HG02571 (cell line): ENCODE measurements at regions not wholly inside any gene's neighbourhood (a gene's known extent, or its start where the extent isn't known, plus 50 kb on each side); places are given as distances from the start of the nearest gene placed in this dataset.
A peak's percentile ranks its signal among the peaks of the same experiment; 100 is the strongest.
"Not testable (repeated sequence)": the region's sequence is repeated elsewhere in the genome, so short reads cannot be mapped to it uniquely, and the experiment has no call there.

Experiments used
- ATAC-seq: cut with Tn5 transposase; IDR thresholded peaks from one replicate; pipeline ENCODE4 v1.9.1; 2021; ENCODE audit warnings: mild to moderate bottlenecking, moderate library complexity; ENCODE audit not compliant: unreplicated experiment

- no peak for ATAC-seq
Measured at GRCh38 chr11:121358760-121359159, 66.2 kb downstream of the SC5D start.

GRCh38 chr11:121359591-121359990 lies 67.0 kb downstream of the SC5D start:
- no peak for ATAC-seq

DNA sequence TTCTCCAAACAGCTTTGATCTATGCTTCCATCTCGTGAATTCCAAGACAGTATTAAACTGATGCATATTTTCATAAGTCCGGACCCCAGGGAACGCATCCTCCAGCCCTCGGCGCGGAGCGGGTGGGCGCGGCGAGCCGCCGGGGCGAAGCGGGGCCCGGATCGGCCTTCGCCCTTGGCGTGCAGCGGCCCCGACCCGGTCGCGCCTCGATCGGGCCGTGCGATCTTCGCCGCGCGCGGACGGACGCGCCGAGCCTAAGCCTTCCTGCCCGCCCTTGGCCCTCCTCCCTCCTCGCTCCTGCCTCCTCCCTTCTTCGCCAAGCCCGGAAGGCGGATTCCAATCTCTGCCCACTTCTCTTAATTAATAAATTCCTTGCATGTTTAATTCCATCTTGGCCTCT lies 70.4 kb downstream of the SC5D start:
- not testable (repeated sequence) for ATAC-seq

GRCh38 chr11:121365304-121365703 lies 72.7 kb downstream of the SC5D start:
- no peak for ATAC-seq

- no peak for ATAC-seq
Measured at GRCh38 chr11:121366038-121366437, 73.5 kb downstream of the SC5D start.

GRCh38 chr11:121367001-121367843 lies 74.7 kb downstream of the SC5D start:
- ATAC-seq = peak; percentile 94

- ATAC-seq = no peak
Measured at GRCh38 chr11:121367844-121368225, 75.3 kb downstream of the SC5D start.

- no peak for ATAC-seq
Measured at GRCh38 chr11:121368364-121369240, 76.0 kb downstream of the SC5D start.

DNA sequence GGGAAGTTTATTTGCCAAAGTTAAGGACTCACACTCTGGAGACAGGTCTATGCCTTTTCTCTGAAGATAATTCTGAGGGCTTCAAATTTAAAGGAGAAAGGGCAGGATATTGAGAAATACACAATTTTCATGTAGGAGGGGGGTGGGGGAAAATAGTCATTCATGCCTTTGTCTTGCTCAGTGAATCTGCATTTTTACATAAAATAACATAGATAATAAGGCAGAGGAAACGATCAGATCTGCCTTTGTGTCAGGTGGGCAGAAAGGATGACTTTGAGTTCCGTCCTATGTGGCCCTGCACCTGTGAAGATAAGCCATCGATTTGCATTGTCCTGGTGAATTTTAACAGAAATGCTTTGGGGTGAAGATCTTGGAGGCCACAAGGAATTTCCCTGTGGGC lies 76.8 kb downstream of the SC5D start:
- no peak for ATAC-seq

DNA sequence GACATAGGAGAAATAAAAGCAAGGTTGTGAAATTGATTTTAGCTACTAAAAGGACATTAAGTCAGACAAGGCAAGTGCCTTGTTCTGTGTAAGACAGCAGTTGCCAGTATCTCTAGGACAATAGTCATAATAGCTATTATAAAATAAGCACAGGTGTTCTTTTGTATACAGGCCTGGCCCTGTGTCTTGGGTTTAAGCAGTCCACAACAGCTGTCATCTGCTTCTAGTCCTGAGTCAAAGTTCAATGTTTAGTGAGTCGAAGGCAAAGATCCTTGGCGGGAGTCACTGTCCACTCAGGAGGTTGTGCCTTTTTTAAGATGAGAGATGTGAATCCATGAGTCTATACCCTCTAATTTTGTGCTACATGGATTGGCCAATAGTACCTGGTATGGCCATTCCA lies 79.5 kb downstream of the SC5D start:
- no peak for ATAC-seq

GRCh38 chr11:121372671-121373429 lies 79.3 kb upstream of the SORL1 start:
- peak; percentile 78 for ATAC-seq

DNA sequence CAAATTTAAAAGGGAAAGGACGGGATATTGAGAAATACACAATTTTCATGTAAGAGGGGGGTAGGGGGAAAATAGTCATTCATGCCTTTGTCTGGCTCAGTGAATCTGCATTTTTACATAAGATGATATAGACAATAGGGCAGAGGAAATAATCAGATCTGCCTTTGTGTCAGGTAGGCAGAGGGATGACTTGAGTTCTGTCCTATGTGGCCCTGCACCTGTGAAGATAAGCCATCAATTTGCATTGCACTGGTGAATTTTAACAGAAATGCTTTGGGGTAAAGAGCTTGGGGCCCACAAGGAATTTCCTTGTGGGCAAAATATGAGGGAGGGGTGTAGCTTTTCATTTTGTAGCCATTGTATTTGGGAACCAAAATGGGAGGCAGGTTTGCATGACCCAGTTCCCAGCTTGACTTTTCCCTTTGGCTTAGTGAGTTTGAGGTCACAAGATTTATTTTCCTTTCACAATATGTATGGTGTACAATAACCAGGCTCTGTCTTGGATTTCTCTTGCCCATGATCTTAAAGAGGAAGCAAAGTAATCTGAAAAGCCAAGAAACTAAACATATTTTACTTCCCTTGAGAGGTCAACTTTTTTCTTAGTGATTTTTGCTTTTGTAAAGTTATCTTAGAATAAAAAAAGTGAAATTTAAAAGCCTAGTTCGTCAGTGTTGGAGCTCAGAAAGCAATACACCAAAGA lies 77.7 kb upstream of the SORL1 start:
- ATAC-seq = no peak

DNA sequence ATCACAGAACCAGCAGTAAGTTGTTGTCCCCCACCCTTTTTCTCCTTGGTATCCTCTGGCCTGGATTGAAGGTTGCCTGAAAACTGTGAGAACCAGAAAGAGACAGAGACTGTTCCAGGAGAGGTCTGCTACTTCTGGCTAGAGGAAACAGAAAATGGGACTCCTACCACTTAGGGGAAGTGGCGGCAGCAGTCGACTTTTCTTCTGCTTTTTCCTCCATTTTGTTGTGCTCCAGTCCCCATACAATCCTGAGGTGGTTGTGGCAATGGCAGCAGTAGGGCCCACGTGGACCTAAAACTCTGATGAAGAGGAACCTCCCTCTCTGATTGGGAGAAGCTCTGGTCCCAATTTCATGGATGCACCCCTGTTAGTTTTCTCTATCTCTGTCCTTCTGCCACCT lies 76.0 kb upstream of the SORL1 start:
- ATAC-seq = no peak

GRCh38 chr11:121379145-121379810 lies 72.8 kb upstream of the SORL1 start:
- ATAC-seq = not testable (repeated sequence)

DNA sequence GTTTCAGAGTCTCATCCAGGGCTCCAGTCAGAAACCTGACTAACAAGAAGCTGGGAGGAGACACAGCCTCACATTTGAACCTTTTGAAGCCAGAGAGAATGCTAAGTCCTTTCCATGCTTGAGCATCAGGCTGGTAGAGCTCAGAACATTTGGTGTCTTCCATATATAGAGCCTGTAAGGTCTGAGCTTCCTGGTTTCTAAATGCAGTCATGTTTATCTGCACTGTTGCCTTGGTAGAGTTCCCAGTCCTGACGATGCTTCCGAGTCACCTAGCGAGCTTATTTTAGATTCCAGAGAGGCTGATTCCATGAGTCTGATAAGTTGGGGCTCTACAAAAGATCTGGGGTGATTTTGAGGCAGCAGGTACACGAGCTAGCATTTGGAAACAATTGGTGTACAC lies 68.4 kb upstream of the SORL1 start:
- ATAC-seq = no peak

DNA sequence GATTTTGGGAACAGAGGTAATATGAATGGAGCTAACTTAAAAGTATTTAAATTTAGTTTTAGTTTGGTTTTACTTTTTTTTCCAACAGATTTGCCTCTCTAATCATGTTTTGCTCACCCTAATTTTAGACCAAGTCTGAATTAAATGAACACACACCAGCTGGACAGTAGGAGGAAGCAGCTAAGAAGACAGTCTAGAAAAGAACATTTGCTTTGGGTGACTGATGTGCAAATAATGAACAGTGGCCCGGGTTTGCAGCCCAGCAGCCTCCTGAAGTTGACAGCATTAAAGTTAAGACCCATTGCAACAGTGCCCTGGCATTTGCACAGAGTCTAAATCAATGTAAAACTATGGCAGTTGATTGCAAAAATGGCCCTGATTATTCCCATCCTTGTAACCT lies 66.4 kb upstream of the SORL1 start:
- ATAC-seq = no peak
